ENCODE measurements at regions not wholly inside any gene's neighbourhood (a gene's known extent, or its start where the extent isn't known, plus 50 kb on each side); places are given as distances from the start of the nearest gene placed in this dataset.

GRCh38 chr20:4563534-4563933 is 122.7 kb upstream of the PRNP start:
- H3K4me1 ChIP-seq (ENCODE audit: insufficient read depth, low read length): no peaks in the 10 kb centered on the region
- no peak overlapping the region for H3K27ac ChIP-seq (ENCODE audit: low read depth in 1 of 2, low read length in 2 of 2)
- ChIA-PET POLR2A (no interaction called here), CTCF (no interaction called here)
- intact Hi-C loops (cut with DNase I, micrococcal nuclease): no loop called here
- TF ChIP-seq CTCF (IDR thresholded peaks at IDR 0.05): no peak
- Mint-ChIP-seq H3K4me3 (no peak overlapping the region), H3K4me1 (ENCODE audit: low read depth) (no peaks in the 10 kb centered on the region), H3K9me3 (no peaks in the 10 kb centered on the region), H3K27ac (no peak overlapping the region), H3K27me3 (peaks cover 56% of the 10 kb centered on the region), H3K36me3 (ENCODE audit: low read depth) (no peaks in the 10 kb centered on the region)
- H3K27me3 ChIP-seq (ENCODE audit: control insufficient read depth in 1 of 2, insufficient read depth in 2 of 2, low read length in 2 of 2): peaks cover 7 to 19% of the 10 kb centered on the region in 2 experiments
- DNase-seq (peak in 2 of 14 experiments; percentile 7 to 27), ATAC-seq (ENCODE audit: poor library complexity) (no peak)
- no peaks in the 10 kb centered on the region for H3K36me3 ChIP-seq (ENCODE audit: insufficient read depth, low read length)
- H3K9me3 ChIP-seq (ENCODE audit: control insufficient read depth in 1 of 2, insufficient read depth in 1 of 2, low read length in 2 of 2): no peaks in the 10 kb centered on the region
- H3K4me3 ChIP-seq (ENCODE audit: low read length): no peak overlapping the region

- peaks cover 56% of the 10 kb centered on the region for H3K27me3 Mint-ChIP-seq
- Histone ChIP-seq H3K36me3 (ENCODE audit: insufficient read depth, low read length) (no peaks in the 10 kb centered on the region), H3K4me3 (ENCODE audit: low read length) (no peak overlapping the region), H3K27me3 (ENCODE audit: control insufficient read depth in 1 of 2, insufficient read depth in 2 of 2, low read length in 2 of 2) (peaks cover 7 to 19% of the 10 kb centered on the region in 2 experiments), H3K4me1 (ENCODE audit: insufficient read depth, low read length) (no peaks in the 10 kb centered on the region), H3K27ac (ENCODE audit: low read depth in 1 of 2, low read length in 2 of 2) (no peak overlapping the region), H3K9me3 (ENCODE audit: control insufficient read depth in 1 of 2, insufficient read depth in 1 of 2, low read length in 2 of 2) (no peaks in the 10 kb centered on the region)
- no peak overlapping the region for H3K27ac Mint-ChIP-seq
- no peak for TF ChIP-seq CTCF (IDR thresholded peaks at IDR 0.05)
- no peak overlapping the region for H3K4me3 Mint-ChIP-seq
- H3K36me3 Mint-ChIP-seq (ENCODE audit: low read depth): no peaks in the 10 kb centered on the region
- ATAC-seq (ENCODE audit: poor library complexity): no peak
- POLR2A ChIA-PET: no interaction called here
- no peaks in the 10 kb centered on the region for H3K4me1 Mint-ChIP-seq (ENCODE audit: low read depth)
- CTCF ChIA-PET: no interaction called here
- intact Hi-C loops (cut with DNase I, micrococcal nuclease): no loop called here
- H3K9me3 Mint-ChIP-seq: no peaks in the 10 kb centered on the region
- DNase-seq: no peak
Observed at GRCh38 chr20:4563031-4563430, 123.2 kb upstream of the PRNP start.

GRCh38 chr20:4560667-4561066 is 125.6 kb upstream of the PRNP start:
- intact Hi-C loops (cut with DNase I, micrococcal nuclease): no loop called here
- Histone ChIP-seq H3K4me3 (ENCODE audit: low read length) (no peak overlapping the region), H3K4me1 (ENCODE audit: insufficient read depth, low read length) (no peaks in the 10 kb centered on the region), H3K27me3 (ENCODE audit: control insufficient read depth in 1 of 2, insufficient read depth in 2 of 2, low read length in 2 of 2) (peaks cover 3 to 23% of the 10 kb centered on the region in 2 experiments), H3K9me3 (ENCODE audit: control insufficient read depth in 1 of 2, insufficient read depth in 1 of 2, low read length in 2 of 2) (no peaks in the 10 kb centered on the region), H3K27ac (ENCODE audit: low read depth in 1 of 2, low read length in 2 of 2) (no peak overlapping the region), H3K36me3 (ENCODE audit: insufficient read depth, low read length) (no peaks in the 10 kb centered on the region)
- H3K27ac Mint-ChIP-seq: no peak overlapping the region
- H3K4me3 Mint-ChIP-seq: no peak overlapping the region
- peaks cover 65% of the 10 kb centered on the region for H3K27me3 Mint-ChIP-seq
- no peaks in the 10 kb centered on the region for H3K9me3 Mint-ChIP-seq
- ChIA-PET CTCF (no interaction called here), POLR2A (no interaction called here)
- no peak for TF ChIP-seq CTCF (IDR thresholded peaks at IDR 0.05)
- DNase-seq (no peak), ATAC-seq (ENCODE audit: poor library complexity) (no peak)
- H3K36me3 Mint-ChIP-seq (ENCODE audit: low read depth): no peaks in the 10 kb centered on the region
- no peaks in the 10 kb centered on the region for H3K4me1 Mint-ChIP-seq (ENCODE audit: low read depth)
